PC-9 (cell line): ENCODE measurements at regions not wholly inside any gene's neighbourhood (a gene's known extent, or its start where the extent isn't known, plus 50 kb on each side); places are given as distances from the start of the nearest gene placed in this dataset.

ENCODE experiments used
- CTCF ChIP-seq: fragments of 200-600 bp; sonication (generic); conservative IDR thresholded peaks from 2 replicates; pipeline ENCODE4 v1.6.1; 2017; ENCODE audit warnings: mixed run types, antibody characterized with exemption, mild to moderate bottlenecking, moderate library complexity
- EZH2 ChIP-seq: fragments of 200-600 bp; sonication (generic); IDR thresholded peaks from 2 replicates; pipeline ENCODE4 v1.8.0; 2017; ENCODE audit warnings: antibody characterized with exemption, low read depth

DNA sequence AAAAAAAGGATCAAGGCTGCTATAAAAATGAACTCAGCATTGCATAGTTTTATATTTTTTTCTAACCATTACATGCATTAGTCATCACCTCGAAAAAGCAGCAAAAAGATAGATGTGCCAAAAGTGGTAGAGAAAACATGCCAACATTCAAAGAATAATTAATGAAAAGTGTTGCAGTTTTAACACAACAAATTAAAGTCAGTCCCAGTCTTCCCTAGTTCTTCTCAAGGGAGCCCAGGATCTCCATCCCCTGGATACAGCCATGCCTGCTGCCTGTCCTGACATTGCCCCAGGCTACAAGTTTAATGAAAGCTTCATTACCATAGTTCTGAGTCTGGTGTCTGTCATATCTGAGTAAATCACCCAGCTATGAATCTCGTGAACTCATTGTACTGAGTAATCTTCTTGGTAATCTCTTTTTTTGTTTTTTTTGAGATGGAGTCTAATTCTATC, 116.6 kb upstream of the KLF12 start:
- TF ChIP-seq CTCF: no peak
- TF ChIP-seq EZH2: no peak
